ENCODE measurements at regions not wholly inside any gene's neighbourhood (a gene's known extent, or its start where the extent isn't known, plus 50 kb on each side); places are given as distances from the start of the nearest gene placed in this dataset.

DNA sequence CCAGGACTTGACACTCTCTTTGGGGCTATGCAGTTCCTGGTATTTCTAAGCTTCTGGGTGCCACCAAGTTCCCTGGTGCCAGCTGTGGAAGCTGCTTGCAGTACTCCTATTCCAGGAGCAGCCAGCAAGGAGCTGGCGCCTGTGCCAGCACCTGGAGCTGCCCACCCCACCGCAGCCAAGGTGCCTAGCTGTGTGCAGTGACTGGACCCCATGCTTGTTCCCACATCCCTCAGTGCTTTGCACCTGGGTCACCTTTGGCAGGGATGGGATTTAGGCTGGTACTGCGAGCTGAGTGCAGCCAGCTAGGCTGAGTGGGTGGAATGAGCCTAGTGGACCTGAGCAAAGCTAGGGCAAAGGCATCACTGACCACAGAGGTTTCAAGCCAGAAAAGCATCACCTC, 1674.9 kb downstream of the HACE1 start:
- TF ChIP-seq MTF1 (CRISPR knock-in tag; IDR thresholded peaks at IDR 0.05; ENCODE audit: borderline replicate concordance) (no peak), BHLHE40 (IDR thresholded peaks at IDR 0.05; ENCODE audit: low read length) (no peak), NFIC (IDR thresholded peaks at IDR 0.05) (no peak), MEF2D (tag; conservative IDR thresholded peaks at IDR 0.05; ENCODE audit: low read depth) (no peak)
- TF ChIP-seq, protein P1, sequence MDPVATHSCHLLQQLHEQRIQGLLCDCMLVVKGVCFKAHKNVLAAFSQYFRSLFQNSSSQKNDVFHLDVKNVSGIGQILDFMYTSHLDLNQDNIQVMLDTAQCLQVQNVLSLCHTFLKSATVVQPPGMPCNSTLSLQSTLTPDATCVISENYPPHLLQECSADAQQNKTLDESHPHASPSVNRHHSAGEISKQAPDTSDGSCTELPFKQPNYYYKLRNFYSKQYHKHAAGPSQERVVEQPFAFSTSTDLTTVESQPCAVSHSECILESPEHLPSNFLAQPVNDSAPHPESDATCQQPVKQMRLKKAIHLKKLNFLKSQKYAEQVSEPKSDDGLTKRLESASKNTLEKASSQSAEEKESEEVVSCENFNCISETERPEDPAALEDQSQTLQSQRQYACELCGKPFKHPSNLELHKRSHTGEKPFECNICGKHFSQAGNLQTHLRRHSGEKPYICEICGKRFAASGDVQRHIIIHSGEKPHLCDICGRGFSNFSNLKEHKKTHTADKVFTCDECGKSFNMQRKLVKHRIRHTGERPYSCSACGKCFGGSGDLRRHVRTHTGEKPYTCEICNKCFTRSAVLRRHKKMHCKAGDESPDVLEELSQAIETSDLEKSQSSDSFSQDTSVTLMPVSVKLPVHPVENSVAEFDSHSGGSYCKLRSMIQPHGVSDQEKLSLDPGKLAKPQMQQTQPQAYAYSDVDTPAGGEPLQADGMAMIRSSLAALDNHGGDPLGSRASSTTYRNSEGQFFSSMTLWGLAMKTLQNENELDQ (CRISPR knock-in tag; IDR thresholded peaks at IDR 0.05; ENCODE audit: borderline replicate concordance): no peak
- TF ChIP-seq, protein P2, sequence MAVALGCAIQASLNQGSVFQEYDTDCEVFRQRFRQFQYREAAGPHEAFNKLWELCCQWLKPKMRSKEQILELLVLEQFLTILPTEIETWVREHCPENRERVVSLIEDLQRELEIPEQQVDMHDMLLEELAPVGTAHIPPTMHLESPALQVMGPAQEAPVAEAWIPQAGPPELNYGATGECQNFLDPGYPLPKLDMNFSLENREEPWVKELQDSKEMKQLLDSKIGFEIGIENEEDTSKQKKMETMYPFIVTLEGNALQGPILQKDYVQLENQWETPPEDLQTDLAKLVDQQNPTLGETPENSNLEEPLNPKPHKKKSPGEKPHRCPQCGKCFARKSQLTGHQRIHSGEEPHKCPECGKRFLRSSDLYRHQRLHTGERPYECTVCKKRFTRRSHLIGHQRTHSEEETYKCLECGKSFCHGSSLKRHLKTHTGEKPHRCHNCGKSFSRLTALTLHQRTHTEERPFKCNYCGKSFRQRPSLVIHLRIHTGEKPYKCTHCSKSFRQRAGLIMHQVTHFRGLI (CRISPR knock-in tag; IDR thresholded peaks at IDR 0.05): no peak
- TF ChIP-seq, protein P3, sequence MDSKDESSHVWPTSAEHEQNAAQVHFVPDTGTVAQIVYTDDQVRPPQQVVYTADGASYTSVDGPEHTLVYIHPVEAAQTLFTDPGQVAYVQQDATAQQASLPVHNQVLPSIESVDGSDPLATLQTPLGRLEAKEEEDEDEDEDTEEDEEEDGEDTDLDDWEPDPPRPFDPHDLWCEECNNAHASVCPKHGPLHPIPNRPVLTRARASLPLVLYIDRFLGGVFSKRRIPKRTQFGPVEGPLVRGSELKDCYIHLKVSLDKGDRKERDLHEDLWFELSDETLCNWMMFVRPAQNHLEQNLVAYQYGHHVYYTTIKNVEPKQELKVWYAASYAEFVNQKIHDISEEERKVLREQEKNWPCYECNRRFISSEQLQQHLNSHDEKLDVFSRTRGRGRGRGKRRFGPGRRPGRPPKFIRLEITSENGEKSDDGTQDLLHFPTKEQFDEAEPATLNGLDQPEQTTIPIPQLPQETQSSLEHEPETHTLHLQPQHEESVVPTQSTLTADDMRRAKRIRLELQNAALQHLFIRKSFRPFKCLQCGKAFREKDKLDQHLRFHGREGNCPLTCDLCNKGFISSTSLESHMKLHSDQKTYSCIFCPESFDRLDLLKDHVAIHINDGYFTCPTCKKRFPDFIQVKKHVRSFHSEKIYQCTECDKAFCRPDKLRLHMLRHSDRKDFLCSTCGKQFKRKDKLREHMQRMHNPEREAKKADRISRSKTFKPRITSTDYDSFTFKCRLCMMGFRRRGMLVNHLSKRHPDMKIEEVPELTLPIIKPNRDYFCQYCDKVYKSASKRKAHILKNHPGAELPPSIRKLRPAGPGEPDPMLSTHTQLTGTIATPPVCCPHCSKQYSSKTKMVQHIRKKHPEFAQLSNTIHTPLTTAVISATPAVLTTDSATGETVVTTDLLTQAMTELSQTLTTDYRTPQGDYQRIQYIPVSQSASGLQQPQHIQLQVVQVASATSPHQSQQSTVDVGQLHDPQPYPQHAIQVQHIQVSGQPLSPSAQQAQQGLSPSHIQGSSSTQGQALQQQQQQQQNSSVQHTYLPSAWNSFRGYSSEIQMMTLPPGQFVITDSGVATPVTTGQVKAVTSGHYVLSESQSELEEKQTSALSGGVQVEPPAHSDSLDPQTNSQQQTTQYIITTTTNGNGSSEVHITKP (IDR thresholded peaks at IDR 0.05; ENCODE audit: partially characterized antibody): no peak
